Breast epithelium (tissue), 4 donors: ENCODE measurements at regions not wholly inside any gene's neighbourhood (a gene's known extent, or its start where the extent isn't known, plus 50 kb on each side); places are given as distances from the start of the nearest gene placed in this dataset.

Experiments used
- DNase-seq, 2 donors: peaks; one replicate each; pipeline ENCODE4 v3.0.0-alpha.2; 2019; ENCODE audit warnings: low spot score in 2 of 2
- H3K27ac ChIP-seq, 2 donors: fragments of 200-600 bp; sonication (generic) in 1 of 2; one replicate each; pipeline ENCODE4 v1.5.1; 2016 to 2019; ENCODE audit warnings: mild to moderate bottlenecking in 1 of 2
- H3K27me3 ChIP-seq, 2 donors: fragments of 200-600 bp; sonication (generic) in 1 of 2; one replicate each; pipeline versions ENCODE4 v1.5.1 to v1.6.0; 2017 to 2019; ENCODE audit warnings: control low read depth in 1 of 2, mild to moderate bottlenecking in 1 of 2
- H3K36me3 ChIP-seq: fragments of 200-600 bp; one replicate; pipeline ENCODE4 v1.5.1; 2019
- H3K4me1 ChIP-seq, 2 donors: fragments of 200-600 bp; sonication (generic); one replicate each; pipeline ENCODE4 v1.5.1; 2016 to 2019; ENCODE audit warnings: control low read depth in 1 of 2
- H3K4me3 ChIP-seq, 3 donors: fragments of 200-600 bp; sonication (generic); 1 replicate in 2 of 3; 2 replicates in 1 of 3; pipeline ENCODE4 v1.5.1; 2016 to 2019; ENCODE audit warnings: mild to moderate bottlenecking in 3 of 3, moderate library complexity in 2 of 3
- H3K9me3 ChIP-seq, 2 donors: fragments of 200-600 bp; sonication (generic) in 1 of 2; one replicate each; pipeline ENCODE4 v1.5.1; 2016 to 2019; ENCODE audit warnings: control low read depth in 1 of 2
- CTCF ChIP-seq, 3 donors: fragments of 450-650 bp; IDR thresholded peaks; one replicate each; pipeline ENCODE4 v1.5.1; 2016 to 2017; ENCODE audit warnings: antibody characterized with exemption in 3 of 3, mild to moderate bottlenecking in 3 of 3, moderate library complexity in 3 of 3
- POLR2A ChIP-seq: fragments of 450-650 bp; IDR thresholded peaks from one replicate; pipeline ENCODE4 v1.6.1; 2016; ENCODE audit warnings: antibody characterized with exemption, mild to moderate bottlenecking, moderate library complexity
- POLR2AphosphoS5 ChIP-seq, 3 donors: sonication (generic); formaldehyde crosslinking; IDR thresholded peaks; one replicate each; pipeline ENCODE4 v1.6.1; 2017; ENCODE audit warnings: antibody characterized with exemption in 3 of 3
- intact Hi-C: fragments of 100-400 bp; cut with DNase I; formaldehyde crosslinking; loops from one replicate; pipeline ENCODE4 v1.15.1; 2023; ENCODE audit warnings: low total_unique reads

- H3K27ac ChIP-seq = no peak overlapping the region
- intact Hi-C loops = no loop called here
- H3K36me3 ChIP-seq = no peaks in the 10 kb centered on the region
These were observed 401.7 kb upstream of the CDIN1 start for GRCh38 chr15:36177590-36178302.

GRCh38 chr15:36178303-36178633 is 401.2 kb upstream of the CDIN1 start:
- TF ChIP-seq POLR2AphosphoS5 (IDR thresholded peaks at IDR 0.05) = no peak
- TF ChIP-seq CTCF (IDR thresholded peaks at IDR 0.05) = no peak
- no peak for TF ChIP-seq POLR2A
- DNase-seq = no peak
- H3K4me3 ChIP-seq = no peak overlapping the region
- no peaks in the 10 kb centered on the region for H3K9me3 ChIP-seq
- H3K27me3 ChIP-seq = no peaks in the 10 kb centered on the region
- no peak overlapping the region for H3K27ac ChIP-seq
- no peaks in the 10 kb centered on the region for H3K36me3 ChIP-seq
- intact Hi-C loops = no loop called here
- no peaks in the 10 kb centered on the region for H3K4me1 ChIP-seq

More at GRCh38 chr15:36177590-36178302, 401.7 kb upstream of the CDIN1 start:
- Histone ChIP-seq H3K4me3 (no peak overlapping the region), H3K4me1 (no peaks in the 10 kb centered on the region), H3K9me3 (no peaks in the 10 kb centered on the region), H3K27me3 (no peaks in the 10 kb centered on the region)
- DNase-seq = no peak
- TF ChIP-seq POLR2A = no peak

- intact Hi-C loops = no loop called here
- no peak for DNase-seq
- Histone ChIP-seq H3K27ac (no peak overlapping the region), H3K4me1 (no peaks in the 10 kb centered on the region), H3K4me3 (no peak overlapping the region), H3K27me3 (no peaks in the 10 kb centered on the region), H3K36me3 (no peaks in the 10 kb centered on the region), H3K9me3 (no peaks in the 10 kb centered on the region)
- TF ChIP-seq CTCF (IDR thresholded peaks at IDR 0.05) (no peak), POLR2A (no peak), POLR2AphosphoS5 (IDR thresholded peaks at IDR 0.05) (no peak)
These were observed 396.2 kb upstream of the CDIN1 start for GRCh38 chr15:36183201-36183600.

- DNase-seq = no peak
- no peak overlapping the region for H3K27ac ChIP-seq
These were observed 394.0 kb upstream of the CDIN1 start for GRCh38 chr15:36185438-36185837.

GRCh38 chr15:36185845-36186244 is 393.6 kb upstream of the CDIN1 start:
- H3K27me3 ChIP-seq = no peaks in the 10 kb centered on the region
- no peak for DNase-seq
- no peak for TF ChIP-seq CTCF (IDR thresholded peaks at IDR 0.05)
- no peak for TF ChIP-seq POLR2AphosphoS5 (IDR thresholded peaks at IDR 0.05)
- TF ChIP-seq POLR2A = no peak
- H3K36me3 ChIP-seq = no peaks in the 10 kb centered on the region
- no peak overlapping the region for H3K4me3 ChIP-seq
- intact Hi-C loops = no loop called here
- H3K4me1 ChIP-seq = no peaks in the 10 kb centered on the region
- H3K9me3 ChIP-seq = no peaks in the 10 kb centered on the region
- no peak overlapping the region for H3K27ac ChIP-seq

More at GRCh38 chr15:36185438-36185837, 394.0 kb upstream of the CDIN1 start:
- Histone ChIP-seq H3K9me3 (no peaks in the 10 kb centered on the region), H3K4me3 (no peak overlapping the region), H3K27me3 (no peaks in the 10 kb centered on the region), H3K36me3 (no peaks in the 10 kb centered on the region), H3K4me1 (no peaks in the 10 kb centered on the region)
- TF ChIP-seq POLR2A (no peak), CTCF (IDR thresholded peaks at IDR 0.05) (no peak), POLR2AphosphoS5 (IDR thresholded peaks at IDR 0.05) (no peak)
- intact Hi-C loops = no loop called here

GRCh38 chr15:36186376-36186775 is 393.1 kb upstream of the CDIN1 start:
- intact Hi-C loops = no loop called here
- Histone ChIP-seq H3K9me3 (no peaks in the 10 kb centered on the region), H3K4me1 (no peaks in the 10 kb centered on the region), H3K36me3 (no peaks in the 10 kb centered on the region), H3K27me3 (no peaks in the 10 kb centered on the region), H3K4me3 (no peak overlapping the region), H3K27ac (no peak overlapping the region)
- TF ChIP-seq CTCF (IDR thresholded peaks at IDR 0.05) = no peak
- TF ChIP-seq POLR2A = no peak
- no peak for TF ChIP-seq POLR2AphosphoS5 (IDR thresholded peaks at IDR 0.05)
- DNase-seq = no peak
